ENCODE measurements at regions not wholly inside any gene's neighbourhood (a gene's known extent, or its start where the extent isn't known, plus 50 kb on each side); places are given as distances from the start of the nearest gene placed in this dataset.
"Not testable (repeated sequence)": the region's sequence is repeated elsewhere in the genome, so short reads cannot be mapped to it uniquely, and the experiment has no call there.

GRCh38 chr16:13823501-13823900, 96.5 kb upstream of the ERCC4 start:
- DNase-seq, result no peak

GRCh38 chr16:13829697-13830299, 90.2 kb upstream of the ERCC4 start:
- peak in 1 of 2 experiments; percentile 9 for DNase-seq

- no peak for DNase-seq
These were observed 86.4 kb upstream of the ERCC4 start for GRCh38 chr16:13833515-13833914.

GRCh38 chr16:13835387-13835786, 84.6 kb upstream of the ERCC4 start:
- no peak for DNase-seq

- DNase-seq, result no peak
These were observed 83.8 kb upstream of the ERCC4 start for GRCh38 chr16:13835935-13836730.

GRCh38 chr16:13838401-13839190, 81.4 kb upstream of the ERCC4 start:
- no peak for DNase-seq

GRCh38 chr16:13839577-13839976, 80.4 kb upstream of the ERCC4 start:
- DNase-seq, result no peak

GRCh38 chr16:13845232-13845631, 74.7 kb upstream of the ERCC4 start:
- no peak for DNase-seq

- DNase-seq, result no peak
These were observed 71.2 kb upstream of the ERCC4 start for GRCh38 chr16:13848795-13849194.

- not testable (repeated sequence) for DNase-seq
These were observed 69.8 kb upstream of the ERCC4 start for GRCh38 chr16:13850173-13850572.

GRCh38 chr16:13852827-13853226, 67.1 kb upstream of the ERCC4 start:
- DNase-seq, result no peak

GRCh38 chr16:13856398-13856797, 63.6 kb upstream of the ERCC4 start:
- no peak for DNase-seq

GRCh38 chr16:13856811-13857511, 63.0 kb upstream of the ERCC4 start:
- no peak for DNase-seq

- no peak for DNase-seq
These were observed 60.9 kb upstream of the ERCC4 start for GRCh38 chr16:13858873-13859580.

GRCh38 chr16:13863075-13863765, 56.7 kb upstream of the ERCC4 start:
- peak; percentile 49 to 57 for DNase-seq

GRCh38 chr16:13864689-13865088, 55.3 kb upstream of the ERCC4 start:
- DNase-seq, result no peak

GRCh38 chr16:13866073-13866472, 53.9 kb upstream of the ERCC4 start:
- DNase-seq, result peak; percentile 76 to 83
